Fibroblast of lung (primary cell): ENCODE measurements at regions not wholly inside any gene's neighbourhood (a gene's known extent, or its start where the extent isn't known, plus 50 kb on each side); places are given as distances from the start of the nearest gene placed in this dataset.

Source experiments
- EZH2 ChIP-seq: IDR thresholded peaks from 2 replicates; pipeline ENCODE4 v1.5.1; 2012; ENCODE audit warnings: low read length, control low read depth, mild to moderate bottlenecking; ENCODE audit errors: missing control alignments
- TF ChIP-seq, protein P1 (sequence below), 2 donors: IDR thresholded peaks in 1 of 2; conservative IDR thresholded peaks in 1 of 2; 1 replicate in 1 of 2; 2 replicates in 1 of 2; pipeline ENCODE4 v1.5.1; 2011 to 2012; ENCODE audit warnings: low read length in 2 of 2, control low read depth in 1 of 2, inconsistent platforms in 1 of 2, low read depth in 1 of 2, mild to moderate bottlenecking in 1 of 2

- TF ChIP-seq, protein P1, sequence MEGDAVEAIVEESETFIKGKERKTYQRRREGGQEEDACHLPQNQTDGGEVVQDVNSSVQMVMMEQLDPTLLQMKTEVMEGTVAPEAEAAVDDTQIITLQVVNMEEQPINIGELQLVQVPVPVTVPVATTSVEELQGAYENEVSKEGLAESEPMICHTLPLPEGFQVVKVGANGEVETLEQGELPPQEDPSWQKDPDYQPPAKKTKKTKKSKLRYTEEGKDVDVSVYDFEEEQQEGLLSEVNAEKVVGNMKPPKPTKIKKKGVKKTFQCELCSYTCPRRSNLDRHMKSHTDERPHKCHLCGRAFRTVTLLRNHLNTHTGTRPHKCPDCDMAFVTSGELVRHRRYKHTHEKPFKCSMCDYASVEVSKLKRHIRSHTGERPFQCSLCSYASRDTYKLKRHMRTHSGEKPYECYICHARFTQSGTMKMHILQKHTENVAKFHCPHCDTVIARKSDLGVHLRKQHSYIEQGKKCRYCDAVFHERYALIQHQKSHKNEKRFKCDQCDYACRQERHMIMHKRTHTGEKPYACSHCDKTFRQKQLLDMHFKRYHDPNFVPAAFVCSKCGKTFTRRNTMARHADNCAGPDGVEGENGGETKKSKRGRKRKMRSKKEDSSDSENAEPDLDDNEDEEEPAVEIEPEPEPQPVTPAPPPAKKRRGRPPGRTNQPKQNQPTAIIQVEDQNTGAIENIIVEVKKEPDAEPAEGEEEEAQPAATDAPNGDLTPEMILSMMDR (conservative IDR thresholded peaks at IDR 0.05 in 1 of 2, IDR thresholded peaks at IDR 0.05 in 1 of 2; ENCODE audit: low read depth in 1 of 2, low read length in 2 of 2): no peak
- TF ChIP-seq EZH2: no peak
Measured at GRCh38 chr4:187289371-187289770, 565.7 kb upstream of the FAT1 start.
